ENCODE measurements at regions not wholly inside any gene's neighbourhood (a gene's known extent, or its start where the extent isn't known, plus 50 kb on each side); places are given as distances from the start of the nearest gene placed in this dataset.

DNA sequence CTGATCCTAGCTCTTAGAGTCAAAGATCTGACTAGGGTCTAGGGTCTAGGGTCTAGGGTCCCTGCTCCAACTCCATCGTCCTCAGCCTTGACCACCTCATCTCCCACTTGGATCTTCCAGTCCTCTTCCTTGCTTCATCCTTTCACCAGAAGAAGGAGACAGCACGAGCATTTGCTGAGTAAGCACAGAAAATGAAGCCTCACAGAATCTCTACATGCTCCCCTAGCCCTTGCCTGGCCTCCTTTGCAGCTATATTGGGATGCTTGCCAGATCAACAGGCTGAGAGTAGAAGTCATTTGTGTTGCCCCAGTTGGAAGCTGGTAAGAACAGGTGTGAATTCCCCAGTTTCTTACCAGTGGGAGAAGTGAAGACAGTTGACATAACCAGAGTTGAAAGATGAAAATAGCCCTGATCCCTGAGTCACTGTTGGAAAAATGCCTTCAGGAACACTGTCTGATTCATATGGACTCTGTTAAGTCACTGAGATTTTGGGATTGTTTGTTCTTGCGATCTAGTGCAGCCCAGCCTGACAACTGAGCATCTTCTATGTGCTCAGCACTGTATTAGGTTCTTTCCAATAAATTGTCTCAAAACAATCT, 552.5 kb downstream of the INSC start:
- TF ChIP-seq, protein P1, sequence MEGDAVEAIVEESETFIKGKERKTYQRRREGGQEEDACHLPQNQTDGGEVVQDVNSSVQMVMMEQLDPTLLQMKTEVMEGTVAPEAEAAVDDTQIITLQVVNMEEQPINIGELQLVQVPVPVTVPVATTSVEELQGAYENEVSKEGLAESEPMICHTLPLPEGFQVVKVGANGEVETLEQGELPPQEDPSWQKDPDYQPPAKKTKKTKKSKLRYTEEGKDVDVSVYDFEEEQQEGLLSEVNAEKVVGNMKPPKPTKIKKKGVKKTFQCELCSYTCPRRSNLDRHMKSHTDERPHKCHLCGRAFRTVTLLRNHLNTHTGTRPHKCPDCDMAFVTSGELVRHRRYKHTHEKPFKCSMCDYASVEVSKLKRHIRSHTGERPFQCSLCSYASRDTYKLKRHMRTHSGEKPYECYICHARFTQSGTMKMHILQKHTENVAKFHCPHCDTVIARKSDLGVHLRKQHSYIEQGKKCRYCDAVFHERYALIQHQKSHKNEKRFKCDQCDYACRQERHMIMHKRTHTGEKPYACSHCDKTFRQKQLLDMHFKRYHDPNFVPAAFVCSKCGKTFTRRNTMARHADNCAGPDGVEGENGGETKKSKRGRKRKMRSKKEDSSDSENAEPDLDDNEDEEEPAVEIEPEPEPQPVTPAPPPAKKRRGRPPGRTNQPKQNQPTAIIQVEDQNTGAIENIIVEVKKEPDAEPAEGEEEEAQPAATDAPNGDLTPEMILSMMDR (conservative IDR thresholded peaks at IDR 0.05), result no peak
- TF ChIP-seq ZFX (IDR thresholded peaks at IDR 0.05), result no peak
